ENCODE measurements at regions not wholly inside any gene's neighbourhood (a gene's known extent, or its start where the extent isn't known, plus 50 kb on each side); places are given as distances from the start of the nearest gene placed in this dataset.

GRCh38 chr6:81638366-81638765, 114.1 kb downstream of the TENT5A start:
- no peak overlapping the region for H3K27ac ChIP-seq
- no peaks in the 10 kb centered on the region for H3K27me3 ChIP-seq
- intact Hi-C loops (cut with DNase I) = no loop called here
- H3K9me3 ChIP-seq = peaks cover 0 to 3% (median 0%) of the 10 kb centered on the region in 11 donors
- H3K4me1 ChIP-seq = no peaks in the 10 kb centered on the region
- TF ChIP-seq CTCF (IDR thresholded peaks at IDR 0.05) = no peak
- H3K36me3 ChIP-seq = no peaks in the 10 kb centered on the region
- ATAC-seq = no peak
- 90 to 94% methylated on average over 4 of the region's 4 CpGs for whole genome bisulfite sequencing, 2 donors
- no peak for DNase-seq
- no peak overlapping the region for H3K4me3 ChIP-seq

DNA sequence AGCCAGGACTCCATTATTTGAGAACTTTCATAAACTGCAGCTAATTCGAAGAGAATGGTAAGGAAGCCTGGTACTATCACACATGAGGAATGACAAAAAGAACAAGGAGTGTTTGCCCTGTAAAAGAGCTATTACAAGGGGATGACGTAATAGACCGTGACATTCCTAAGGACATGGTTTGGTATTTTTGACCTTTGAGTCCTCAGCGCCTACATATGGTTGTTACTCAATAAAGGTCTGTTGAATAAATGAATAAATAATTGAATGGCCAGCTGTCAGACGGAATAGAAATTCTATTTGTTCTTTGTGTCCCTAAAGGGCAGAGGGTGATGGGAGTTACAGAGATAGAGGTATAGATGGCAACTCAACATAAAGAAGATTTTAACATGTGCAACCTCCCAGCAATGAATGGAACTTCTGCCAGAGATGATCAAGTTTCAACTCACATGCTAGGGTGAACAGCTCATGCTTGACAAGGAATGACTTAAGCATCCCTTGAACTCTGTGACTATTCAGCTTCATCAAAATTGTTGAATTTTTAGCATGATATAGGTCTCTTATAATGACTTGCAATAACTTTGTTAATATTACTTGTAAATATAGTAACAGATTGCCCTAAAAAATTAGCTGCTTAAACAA, 115.4 kb downstream of the TENT5A start:
- ATAC-seq (no peak), DNase-seq (no peak)
- H3K27me3 ChIP-seq = no peaks in the 10 kb centered on the region
- no peak for TF ChIP-seq CTCF (IDR thresholded peaks at IDR 0.05)
- H3K36me3 ChIP-seq = no peaks in the 10 kb centered on the region
- H3K4me1 ChIP-seq = no peaks in the 10 kb centered on the region
- H3K4me3 ChIP-seq = no peak overlapping the region
- H3K27ac ChIP-seq = no peak overlapping the region
- intact Hi-C loops (cut with DNase I) = no loop called here
- peaks cover 0 to under 1% (median 0%) of the 10 kb centered on the region in 11 donors for H3K9me3 ChIP-seq
- WGBS, 2 donors = 84 to 92% methylated on average over 5 of the region's 5 CpGs

DNA sequence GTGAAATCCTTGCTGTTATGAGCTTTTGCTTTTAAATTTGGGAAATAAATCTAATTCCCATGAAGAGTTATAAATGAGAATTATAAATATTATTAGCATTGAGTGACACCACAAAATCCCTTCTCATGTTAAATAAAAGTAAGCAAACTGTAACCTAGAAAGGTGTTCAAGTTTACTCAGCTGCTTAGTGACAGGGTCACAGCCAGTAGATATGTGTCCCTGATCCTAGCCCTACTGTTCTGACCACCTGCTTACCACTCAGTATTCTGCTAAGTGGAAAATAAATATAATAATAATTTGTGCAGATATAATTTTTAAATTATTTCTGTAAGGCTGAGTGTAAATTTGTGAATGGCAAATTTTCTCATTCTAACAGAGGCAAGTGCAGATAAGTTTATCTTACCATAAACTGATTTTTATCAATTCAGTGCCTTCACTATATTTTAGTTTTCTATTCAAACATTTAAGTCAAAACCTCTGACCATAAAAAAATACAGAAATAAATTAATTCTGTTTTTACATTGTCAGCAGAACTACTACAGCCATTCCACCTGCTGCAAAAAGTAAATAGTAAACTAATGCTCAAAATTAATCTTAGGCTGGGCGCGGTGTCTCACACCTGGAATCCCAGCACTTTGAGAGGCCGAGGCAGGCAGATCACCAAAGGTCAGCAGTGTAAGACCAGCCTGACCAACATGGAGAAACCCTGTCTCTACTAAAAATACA, 118.2 kb downstream of the TENT5A start:
- peaks cover 0 to 28% (median 8%) of the 10 kb centered on the region in 11 donors for H3K9me3 ChIP-seq
- H3K4me3 ChIP-seq = no peak overlapping the region
- 94% methylated on average over 3 of the region's 3 CpGs for WGBS, 2 donors
- H3K4me1 ChIP-seq = no peaks in the 10 kb centered on the region
- no peak overlapping the region for H3K27ac ChIP-seq
- TF ChIP-seq CTCF (IDR thresholded peaks at IDR 0.05) = no peak
- no peak for DNase-seq
- H3K36me3 ChIP-seq = no peaks in the 10 kb centered on the region
- no peak for ATAC-seq
- intact Hi-C loops (cut with DNase I) = no loop called here
- H3K27me3 ChIP-seq = no peaks in the 10 kb centered on the region

DNA sequence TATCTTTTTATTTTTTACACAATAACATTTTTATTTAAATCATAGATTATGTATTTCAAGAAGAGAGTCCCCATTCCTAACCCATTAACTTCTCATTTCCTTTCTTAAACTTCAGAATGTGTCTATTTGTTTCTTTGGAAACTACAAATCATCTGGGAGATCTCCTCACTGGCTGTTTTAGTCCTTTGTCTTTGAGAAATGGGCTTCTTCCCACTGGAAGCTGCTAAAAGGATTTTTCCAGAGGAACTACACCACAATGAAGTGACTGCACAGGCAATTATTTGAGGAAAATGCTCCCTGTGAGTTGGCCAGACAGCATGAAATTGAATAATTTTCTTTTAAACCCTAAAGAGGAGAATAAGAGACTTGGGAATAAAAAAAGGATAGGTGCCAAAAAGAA, 119.1 kb downstream of the TENT5A start:
- TF ChIP-seq CTCF (IDR thresholded peaks at IDR 0.05) = no peak
- Histone ChIP-seq H3K27ac (no peak overlapping the region), H3K36me3 (no peaks in the 10 kb centered on the region), H3K4me1 (no peaks in the 10 kb centered on the region), H3K27me3 (no peaks in the 10 kb centered on the region), H3K4me3 (no peak overlapping the region), H3K9me3 (peaks cover 0 to 33% (median 8%) of the 10 kb centered on the region in 11 donors)
- ATAC-seq = no peak
- intact Hi-C loops (cut with DNase I) = no loop called here
- DNase-seq = no peak
